ENCODE measurements at regions not wholly inside any gene's neighbourhood (a gene's known extent, or its start where the extent isn't known, plus 50 kb on each side); places are given as distances from the start of the nearest gene placed in this dataset.

- no peak for DNase-seq (ENCODE audit: low read depth, low spot score)
- no peak for TF ChIP-seq CTCF (IDR thresholded peaks at IDR 0.05; ENCODE audit: insufficient read depth, low read length, missing control alignments)
- POLR2A ChIA-PET = no interaction called here
- CTCF ChIA-PET = interaction anchor here (1.4 to 3.5 kb wide), 3 partner anchors 830 to 1376 kb away, joined by 3 to 34 read pairs (median 5); partner anchors contain the start of gene ZFHX3
- no peak overlapping the region for H3K4me3 ChIP-seq (ENCODE audit: low read depth, low read length)
Measured at GRCh38 chr16:73877150-73877549, 419.5 kb upstream of the PSMD7 start.

- DNase-seq (ENCODE audit: low read depth, low spot score) = no peak
- ChIA-PET POLR2A (no interaction called here), CTCF (interaction anchor here (0.7 to 1.3 kb wide), 4 partner anchors 1044 to 1634 kb away, joined by 3 to 6 read pairs (median 3); no protein-coding TSS in a partner anchor)
- TF ChIP-seq CTCF (IDR thresholded peaks at IDR 0.05; ENCODE audit: insufficient read depth, low read length, missing control alignments) = no peak
- H3K4me3 ChIP-seq (ENCODE audit: low read depth, low read length) = no peak overlapping the region
Measured at GRCh38 chr16:73875996-73876690, 420.5 kb upstream of the PSMD7 start.

- no peak for TF ChIP-seq CTCF (IDR thresholded peaks at IDR 0.05; ENCODE audit: insufficient read depth, low read length, missing control alignments)
- POLR2A ChIA-PET = no interaction called here
- no peak for DNase-seq (ENCODE audit: low read depth, low spot score)
- CTCF ChIA-PET = no interaction called here
- no peak overlapping the region for H3K4me3 ChIP-seq (ENCODE audit: low read depth, low read length)
Measured at GRCh38 chr16:73874324-73874723, 422.3 kb upstream of the PSMD7 start.

GRCh38 chr16:73873643-73874042 is 423.0 kb upstream of the PSMD7 start:
- DNase-seq (ENCODE audit: low read depth, low spot score) = no peak
- H3K4me3 ChIP-seq (ENCODE audit: low read depth, low read length) = no peak overlapping the region
- POLR2A ChIA-PET = no interaction called here
- CTCF ChIA-PET = no interaction called here
- TF ChIP-seq CTCF (IDR thresholded peaks at IDR 0.05; ENCODE audit: insufficient read depth, low read length, missing control alignments) = no peak

- ChIA-PET POLR2A (no interaction called here), CTCF (no interaction called here)
- TF ChIP-seq CTCF (IDR thresholded peaks at IDR 0.05; ENCODE audit: insufficient read depth, low read length, missing control alignments) = no peak
- H3K4me3 ChIP-seq (ENCODE audit: low read depth, low read length) = no peak overlapping the region
- no peak for DNase-seq (ENCODE audit: low read depth, low spot score)
Measured at GRCh38 chr16:73872856-73873255, 423.8 kb upstream of the PSMD7 start.

- no peak for TF ChIP-seq CTCF (IDR thresholded peaks at IDR 0.05; ENCODE audit: insufficient read depth, low read length, missing control alignments)
- no peak overlapping the region for H3K4me3 ChIP-seq (ENCODE audit: low read depth, low read length)
- no peak for DNase-seq (ENCODE audit: low read depth, low spot score)
- POLR2A ChIA-PET = no interaction called here
- CTCF ChIA-PET = interaction anchor here (1.2 to 1.7 kb wide), 2 partner anchors 8 to 10 kb away, joined by 3 to 7 read pairs; no protein-coding TSS in a partner anchor
Measured at GRCh38 chr16:73871088-73871733, 425.4 kb upstream of the PSMD7 start.

Data from AG04449 (cell line).